ENCODE measurements at regions not wholly inside any gene's neighbourhood (a gene's known extent, or its start where the extent isn't known, plus 50 kb on each side); places are given as distances from the start of the nearest gene placed in this dataset.

DNA sequence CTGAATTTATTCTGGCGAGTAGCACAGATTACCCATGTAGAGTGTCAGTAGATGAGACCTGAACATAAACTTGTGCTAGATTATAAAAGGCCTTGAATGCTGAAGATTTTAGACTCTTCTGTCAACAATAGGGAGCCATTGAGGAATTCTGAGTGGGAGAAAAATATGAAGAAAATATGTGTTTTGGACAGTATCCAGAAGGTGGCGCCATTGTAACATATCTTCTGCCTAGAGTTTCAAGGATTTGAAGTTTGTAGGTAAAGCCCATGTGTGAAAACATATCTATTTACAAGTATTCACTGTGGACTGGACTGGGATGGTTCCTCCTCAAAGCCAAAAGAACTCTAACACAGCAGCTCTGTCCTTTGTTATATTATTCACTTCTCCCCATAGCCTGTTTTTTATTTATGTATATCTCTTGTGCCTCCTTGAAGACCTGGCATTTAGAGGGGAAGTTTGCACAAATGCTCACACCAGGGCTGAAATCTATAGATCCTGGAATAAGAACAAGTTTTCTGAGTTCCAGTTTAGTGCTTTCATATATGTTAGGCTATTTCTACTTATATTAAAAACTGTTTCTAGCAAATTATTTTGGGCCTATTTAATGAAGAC is 124.9 kb downstream of the RDH14 start:
- no peak overlapping the region for H2AFZ ChIP-seq (ENCODE audit: low read length)
- no peak overlapping the region for H2BK20ac ChIP-seq (ENCODE audit: low read length)
- no peak overlapping the region for H3K23ac ChIP-seq (ENCODE audit: insufficient read length)
- CTCF ChIA-PET (ENCODE audit: partially characterized antibody) = interaction anchor here (0.5 to 2.2 kb wide), 17 partner anchors 9 to 1423 kb away, joined by 3 to 10 read pairs (median 4); no protein-coding TSS in a partner anchor
- H3K79me1 ChIP-seq (ENCODE audit: low read depth, low read length) = no peaks in the 10 kb centered on the region
- H2BK12ac ChIP-seq (ENCODE audit: low read depth, low read length) = no peak overlapping the region
- H3K36me3 ChIP-seq (ENCODE audit: control insufficient read depth in 2 of 4, insufficient read depth in 4 of 4, low read length in 3 of 4) = no peaks in the 10 kb centered on the region
- FAIRE-seq (no peak), DNase-seq (ENCODE audit: low read depth in 1 of 2, low spot score in 2 of 2) (peak in 1 of 2 experiments; percentile 53)
- no peak overlapping the region for H4K5ac ChIP-seq (ENCODE audit: insufficient read length, low read depth, low read length)
- H3K27ac ChIP-seq (ENCODE audit: low read depth, low read length) = no peak overlapping the region
- no peak overlapping the region for H3K9ac ChIP-seq (replicated peaks in 1 of 4; ENCODE audit: extremely low read depth in 1 of 4, low read depth in 3 of 4, low read length in 3 of 4)
- no peak overlapping the region for H2BK5ac ChIP-seq (ENCODE audit: low read depth, low read length)
- TF ChIP-seq, protein P1, sequence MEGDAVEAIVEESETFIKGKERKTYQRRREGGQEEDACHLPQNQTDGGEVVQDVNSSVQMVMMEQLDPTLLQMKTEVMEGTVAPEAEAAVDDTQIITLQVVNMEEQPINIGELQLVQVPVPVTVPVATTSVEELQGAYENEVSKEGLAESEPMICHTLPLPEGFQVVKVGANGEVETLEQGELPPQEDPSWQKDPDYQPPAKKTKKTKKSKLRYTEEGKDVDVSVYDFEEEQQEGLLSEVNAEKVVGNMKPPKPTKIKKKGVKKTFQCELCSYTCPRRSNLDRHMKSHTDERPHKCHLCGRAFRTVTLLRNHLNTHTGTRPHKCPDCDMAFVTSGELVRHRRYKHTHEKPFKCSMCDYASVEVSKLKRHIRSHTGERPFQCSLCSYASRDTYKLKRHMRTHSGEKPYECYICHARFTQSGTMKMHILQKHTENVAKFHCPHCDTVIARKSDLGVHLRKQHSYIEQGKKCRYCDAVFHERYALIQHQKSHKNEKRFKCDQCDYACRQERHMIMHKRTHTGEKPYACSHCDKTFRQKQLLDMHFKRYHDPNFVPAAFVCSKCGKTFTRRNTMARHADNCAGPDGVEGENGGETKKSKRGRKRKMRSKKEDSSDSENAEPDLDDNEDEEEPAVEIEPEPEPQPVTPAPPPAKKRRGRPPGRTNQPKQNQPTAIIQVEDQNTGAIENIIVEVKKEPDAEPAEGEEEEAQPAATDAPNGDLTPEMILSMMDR (IDR thresholded peaks at IDR 0.05; ENCODE audit: control extremely low read depth in 1 of 3, insufficient read depth in 1 of 3, low read depth in 1 of 3, low read length in 3 of 3) = peak in 2 of 3 experiments; percentile 46 to 69; a peak in 2 of 4 replicates
- TF ChIP-seq, protein P2, sequence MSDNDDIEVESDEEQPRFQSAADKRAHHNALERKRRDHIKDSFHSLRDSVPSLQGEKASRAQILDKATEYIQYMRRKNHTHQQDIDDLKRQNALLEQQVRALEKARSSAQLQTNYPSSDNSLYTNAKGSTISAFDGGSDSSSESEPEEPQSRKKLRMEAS (IDR thresholded peaks at IDR 0.05) = no peak
- TF ChIP-seq ZNF274 (IDR thresholded peaks at IDR 0.05; ENCODE audit: borderline replicate concordance, extremely low read depth, low read length) (no peak), RAD21 (IDR thresholded peaks at IDR 0.05 in 1 of 2, conservative IDR thresholded peaks at IDR 0.05 in 1 of 2; ENCODE audit: low read depth in 2 of 2, low read length in 2 of 2) (peak; percentile 80 to 83)
- H4K8ac ChIP-seq (ENCODE audit: extremely low read depth, insufficient read depth, low read length) = no peak overlapping the region
- H3K4ac ChIP-seq (replicated peaks; ENCODE audit: insufficient read length, low read depth, low read length) = no peak overlapping the region
- no peaks in the 10 kb centered on the region for H3K4me1 ChIP-seq (replicated peaks in 1 of 4; ENCODE audit: control insufficient read depth in 3 of 4, insufficient read depth in 4 of 4, low read length in 3 of 4)
- H3K79me2 ChIP-seq (ENCODE audit: control insufficient read depth in 1 of 2, insufficient read depth in 2 of 2, low read length in 2 of 2) = no peaks in the 10 kb centered on the region
- no peak overlapping the region for H3K56ac ChIP-seq (replicated peaks; ENCODE audit: insufficient read length, low read depth, low read length)
- H3K9me3 ChIP-seq (ENCODE audit: insufficient read depth in 2 of 2, low read depth in 1 of 2, low read length in 1 of 2) = no peaks in the 10 kb centered on the region
- no peaks in the 10 kb centered on the region for H4K20me1 ChIP-seq (replicated peaks in 1 of 2; ENCODE audit: control insufficient read depth in 1 of 2, insufficient read depth in 2 of 2, low read length in 2 of 2)
- POLR2A ChIA-PET (ENCODE audit: partially characterized antibody) = no interaction called here
- no peak overlapping the region for H3K14ac ChIP-seq (ENCODE audit: insufficient read length)
- no peak overlapping the region for H2BK120ac ChIP-seq (replicated peaks; ENCODE audit: low read depth, low read length)
- 18% methylated on average over 2 of the region's 2 CpGs; no CpG with 5 or more reads in 1 of the 2 experiments for WGBS, 2 experiments (ENCODE audit: extremely low coverage in 1 of 2, insufficient coverage in 1 of 2, insufficient read length in 1 of 2, insufficient replicate concordance in 2 of 2, low coverage in 1 of 2, low lambda C conversion rate in 2 of 2, missing lambda C conversion rate in 1 of 2)
- H3K18ac ChIP-seq (ENCODE audit: extremely low read depth, low read length) = no peak overlapping the region
- no peak overlapping the region for H2AK5ac ChIP-seq (ENCODE audit: low read depth, low read length)
- H4K91ac ChIP-seq (replicated peaks; ENCODE audit: insufficient read length, low read length) = no peak overlapping the region
- no peak overlapping the region for H3K4me3 ChIP-seq (ENCODE audit: extremely low read depth in 1 of 4, insufficient read depth in 2 of 4, low read depth in 3 of 4, low read length in 4 of 4)
- H3K27me3 ChIP-seq (replicated peaks in 1 of 4; ENCODE audit: control insufficient read depth in 3 of 4, extremely low read depth in 1 of 4, insufficient read depth in 3 of 4, low read length in 3 of 4) = no peaks in the 10 kb centered on the region
- H3K23me2 ChIP-seq (ENCODE audit: low read depth, low read length) = no peaks in the 10 kb centered on the region
- H3K4me2 ChIP-seq (ENCODE audit: insufficient read depth in 1 of 2, low read depth in 2 of 2, low read length in 2 of 2) = no peak overlapping the region
- no peak overlapping the region for H2BK15ac ChIP-seq (ENCODE audit: low read length)
